Activated CD8-positive, alpha-beta memory T cell treated with anti-CD3 and anti-CD28 coated beads for 4 hours (primary cell): ENCODE measurements at regions not wholly inside any gene's neighbourhood (a gene's known extent, or its start where the extent isn't known, plus 50 kb on each side); places are given as distances from the start of the nearest gene placed in this dataset.
"Not testable (repeated sequence)": the region's sequence is repeated elsewhere in the genome, so short reads cannot be mapped to it uniquely, and the experiment has no call there.

Experiments used
- DNase-seq, 2 donors: peaks; one replicate each; pipeline ENCODE4 v3.0.0-alpha.2; 2020; ENCODE audit warnings: low read depth in 2 of 2

- no peak for DNase-seq
Observed at GRCh38 chr20:48440916-48441315, 386.9 kb downstream of the PREX1 start.

GRCh38 chr20:48440261-48440660, 387.5 kb downstream of the PREX1 start:
- DNase-seq, result not testable (repeated sequence)

- no peak for DNase-seq
Observed at GRCh38 chr20:48437146-48437545, 390.7 kb downstream of the PREX1 start.

- DNase-seq, result not testable (repeated sequence)
Observed at GRCh38 chr20:48436609-48437008, 391.2 kb downstream of the PREX1 start.

GRCh38 chr20:48433178-48433577, 394.6 kb downstream of the PREX1 start:
- DNase-seq, result no peak

GRCh38 chr20:48432494-48432832, 395.3 kb downstream of the PREX1 start:
- no peak for DNase-seq

- no peak for DNase-seq
Observed at GRCh38 chr20:48431653-48432493, 395.9 kb downstream of the PREX1 start.

- no peak for DNase-seq
Observed at GRCh38 chr20:48426630-48427029, 401.2 kb downstream of the PREX1 start.

- no peak for DNase-seq
Observed at GRCh38 chr20:48425817-48426612, 401.8 kb downstream of the PREX1 start.

- DNase-seq, result no peak
Observed at GRCh38 chr20:48425321-48425720, 402.5 kb downstream of the PREX1 start.

- DNase-seq, result no peak
Observed at GRCh38 chr20:48422242-48422960, 405.4 kb downstream of the PREX1 start.

- DNase-seq, result no peak
Observed at GRCh38 chr20:48421547-48421946, 406.3 kb downstream of the PREX1 start.

- DNase-seq, result no peak
Observed at GRCh38 chr20:48420176-48420575, 407.6 kb downstream of the PREX1 start.

- no peak for DNase-seq
Observed at GRCh38 chr20:48419173-48419572, 408.6 kb downstream of the PREX1 start.

- no peak for DNase-seq
Observed at GRCh38 chr20:48416002-48416401, 411.8 kb downstream of the PREX1 start.

GRCh38 chr20:48414786-48415185, 413.0 kb downstream of the PREX1 start:
- no peak for DNase-seq

- no peak for DNase-seq
Observed at GRCh38 chr20:48411919-48412522, 415.8 kb downstream of the PREX1 start.

- DNase-seq, result no peak
Observed at GRCh38 chr20:48411245-48411644, 416.6 kb downstream of the PREX1 start.

GRCh38 chr20:48409055-48409615, 418.7 kb downstream of the PREX1 start:
- DNase-seq, result no peak

GRCh38 chr20:48407710-48408109, 420.1 kb downstream of the PREX1 start:
- no peak for DNase-seq

- DNase-seq, result no peak
Observed at GRCh38 chr20:48406912-48407340, 420.9 kb downstream of the PREX1 start.

GRCh38 chr20:48406498-48406897, 421.3 kb downstream of the PREX1 start:
- no peak for DNase-seq
